SK-N-SH (cell line): ENCODE measurements at regions not wholly inside any gene's neighbourhood (a gene's known extent, or its start where the extent isn't known, plus 50 kb on each side); places are given as distances from the start of the nearest gene placed in this dataset.

Source experiments
- CTCF ChIA-PET: fragments of 300-600, 350-600 bp; formaldehyde crosslinking; extraction: SDS; loops from one replicate; lab custom pipeline; 2021; lab: Yijun Ruan, JAX
- POLR2A ChIA-PET: fragments of 350-600 bp; sonication (Branson Sonifier 250); formaldehyde crosslinking; extraction: SDS; loops from one replicate; lab custom pipeline; 2020; ENCODE audit warnings: antibody characterized with exemption, inconsistent platforms; lab: Yijun Ruan, JAX
- DNase-seq: peaks from one replicate; pipeline ENCODE4 v3.0.0; 2012
- H2AFZ ChIP-seq: fragments of 200-600 bp; sonication (generic); 2 replicates; pipeline ENCODE4 v1.8.1; 2016; ENCODE audit warnings: antibody characterized with exemption, mild to moderate bottlenecking, low read depth
- H3F3A ChIP-seq: fragments of 200-600 bp; sonication (generic); replicated peaks from 2 replicates; pipeline ENCODE3; 2016; ENCODE audit warnings: antibody characterized with exemption, mild to moderate bottlenecking; ENCODE audit not compliant: insufficient read depth
- H3K27ac ChIP-seq, 2 experiments: fragments of 200-500 bp in 1 of 2; fragments of 200-600 bp in 1 of 2; sonication (Bioruptor generic) in 1 of 2; sonication (generic), shearing (Covaris generic) in 1 of 2; 2 replicates each; pipeline versions ENCODE4 v1.5.1 to v1.6.1; 2014 to 2016; ENCODE audit warnings: low read depth in 2 of 2, inconsistent platforms in 1 of 2, low read length in 1 of 2, mild to moderate bottlenecking in 1 of 2, mixed read lengths in 1 of 2
- H3K27me3 ChIP-seq: fragments of 200-600 bp; sonication (generic), shearing (Covaris generic); 2 replicates; pipeline ENCODE4 v1.6.1; 2016; ENCODE audit warnings: mixed run types; ENCODE audit not compliant: insufficient read depth
- H3K36me3 ChIP-seq, 2 experiments: fragments of 200-500 bp in 1 of 2; fragments of 200-600 bp in 1 of 2; sonication (Bioruptor generic) in 1 of 2; sonication (generic) in 1 of 2; replicated peaks in 1 of 2; 2 replicates each; pipeline versions ENCODE3 to v1.5.1; 2014 to 2016; ENCODE audit warnings: low read length in 1 of 2, mild to moderate bottlenecking in 1 of 2; ENCODE audit not compliant: insufficient read depth in 2 of 2, control insufficient read depth in 1 of 2
- H3K4me1 ChIP-seq, 2 experiments: fragments of 200-500 bp in 1 of 2; fragments of 200-600 bp in 1 of 2; sonication (Bioruptor generic) in 1 of 2; sonication (generic), shearing (Covaris generic) in 1 of 2; 2 replicates each; pipeline versions ENCODE4 v1.5.1 to v1.6.1; 2014 to 2016; ENCODE audit warnings: low read depth in 1 of 2, low read length in 1 of 2, mixed run types in 1 of 2; ENCODE audit not compliant: insufficient read depth in 2 of 2, control insufficient read depth in 1 of 2
- H3K4me2 ChIP-seq: fragments of 200-600 bp; sonication (generic), shearing (Covaris generic); 2 replicates; pipeline ENCODE4 v1.6.1; 2017; ENCODE audit warnings: mixed run types
- H3K4me3 ChIP-seq, 2 experiments: fragments of 200-500 bp in 1 of 2; fragments of 200-600 bp in 1 of 2; sonication (Bioruptor generic) in 1 of 2; sonication (generic), shearing (Covaris generic) in 1 of 2; 2 replicates each; pipeline versions ENCODE4 v1.5.1 to v1.8.1; 2014 to 2016; ENCODE audit warnings: low read depth in 2 of 2, inconsistent platforms in 1 of 2, low read length in 1 of 2, mild to moderate bottlenecking in 1 of 2, mixed read lengths in 1 of 2, moderate library complexity in 1 of 2
- H3K79me2 ChIP-seq: fragments of 200-600 bp; sonication (generic); 2 replicates; pipeline ENCODE4 v1.8.1; 2017; ENCODE audit warnings: mild to moderate bottlenecking; ENCODE audit not compliant: insufficient read depth
- H3K9ac ChIP-seq: fragments of 200-600 bp; sonication (generic); 2 replicates; pipeline ENCODE4 v1.6.1; 2017; ENCODE audit warnings: mixed run types
- H3K9me2 ChIP-seq: fragments of 200-600 bp; sonication (generic); 2 replicates; pipeline ENCODE4 v1.6.1; 2017; ENCODE audit warnings: mixed run types
- H3K9me3 ChIP-seq: fragments of 200-600 bp; sonication (generic); 2 replicates; pipeline ENCODE4 v1.6.1; 2017; ENCODE audit warnings: mixed run types, mild to moderate bottlenecking, moderate library complexity
- H4K20me1 ChIP-seq: fragments of 200-600 bp; sonication (generic); 2 replicates; pipeline ENCODE4 v1.6.1; 2017; ENCODE audit warnings: mild to moderate bottlenecking, mixed run types; ENCODE audit not compliant: insufficient read depth
- ELF1 ChIP-seq: IDR thresholded peaks from 2 replicates; pipeline ENCODE4 v1.4.0; 2012
- EZH2phosphoT487 ChIP-seq: fragments of 200-600 bp; sonication (generic); IDR thresholded peaks from 2 replicates; pipeline ENCODE4 v1.6.1; 2017; ENCODE audit warnings: low read depth, mixed run types, mild to moderate bottlenecking, antibody characterized with exemption, moderate library complexity, borderline replicate concordance
- FOXJ3 ChIP-seq: sonication (generic); formaldehyde crosslinking; IDR thresholded peaks from 2 replicates; pipeline ENCODE4 v1.5.1; 2020; ENCODE audit warnings: mild to moderate bottlenecking, missing genetic modification reagents
- GABPA ChIP-seq: IDR thresholded peaks from 2 replicates; pipeline ENCODE4 v1.4.0; 2012; ENCODE audit warnings: low read depth, mild to moderate bottlenecking
- GATA2 ChIP-seq: sonication (generic); formaldehyde crosslinking; IDR thresholded peaks from 2 replicates; pipeline ENCODE4 v1.5.0; 2020; ENCODE audit warnings: mild to moderate bottlenecking, missing genetic modification reagents
- JUND ChIP-seq: IDR thresholded peaks from 2 replicates; pipeline ENCODE4 v1.4.0; 2012
- MAX ChIP-seq: IDR thresholded peaks from 2 replicates; pipeline ENCODE4 v1.4.0; 2012; ENCODE audit warnings: low read depth
- MEF2A ChIP-seq: IDR thresholded peaks from 2 replicates; pipeline ENCODE4 v1.4.0; 2012; ENCODE audit warnings: low read depth, borderline replicate concordance
- MXI1 ChIP-seq: IDR thresholded peaks from 2 replicates; pipeline ENCODE4 v1.6.1; 2012; ENCODE audit warnings: mild to moderate bottlenecking, low read depth, low read length, improper control_type of control experiment
- NFIC ChIP-seq: IDR thresholded peaks from 2 replicates; pipeline ENCODE4 v1.4.0; 2012; ENCODE audit warnings: borderline replicate concordance
- RCOR1 ChIP-seq: fragments of 150-350 bp; IDR thresholded peaks from 2 replicates; pipeline ENCODE4 v1.6.1; 2017; ENCODE audit warnings: antibody characterized with exemption, low read length
- SIN3A ChIP-seq: IDR thresholded peaks from 2 replicates; pipeline ENCODE4 v1.6.1; 2012; ENCODE audit warnings: low read depth, mild to moderate bottlenecking, low read length, moderate library complexity, borderline replicate concordance
- TAF1 ChIP-seq: IDR thresholded peaks from 2 replicates; pipeline ENCODE4 v1.6.1; 2012; ENCODE audit warnings: low read depth, mild to moderate bottlenecking, low read length, moderate library complexity, borderline replicate concordance
- TCF12 ChIP-seq: IDR thresholded peaks from 2 replicates; pipeline ENCODE4 v1.4.0; 2012
- USF2 ChIP-seq: fragments of 150-350 bp; IDR thresholded peaks from 2 replicates; pipeline ENCODE4 v1.6.1; 2017; ENCODE audit warnings: antibody characterized with exemption, low read length, low read depth, borderline replicate concordance
- YY1 ChIP-seq: IDR thresholded peaks from 2 replicates; pipeline ENCODE4 v1.4.0; 2012; ENCODE audit warnings: low read depth, mild to moderate bottlenecking
- ZBTB33 ChIP-seq: IDR thresholded peaks from 2 replicates; pipeline ENCODE4 v1.4.0; 2012; ENCODE audit warnings: low read depth, borderline replicate concordance
- WGBS: methylation state at CpG from one replicate; pipeline ENCODE4 v1.1.6; 2017; ENCODE audit warnings: low lambda C conversion rate; 5-methylcytosine and 5-hydroxymethylcytosine counted together
- TF ChIP-seq, protein P1 (sequence below): IDR thresholded peaks from 2 replicates; pipeline ENCODE4 v1.4.0; 2012; ENCODE audit warnings: low read depth, borderline replicate concordance
- TF ChIP-seq, protein P2 (sequence below): fragments of 150-350 bp; IDR thresholded peaks from 2 replicates; pipeline ENCODE4 v1.6.1; 2016; ENCODE audit warnings: mild to moderate bottlenecking, low read depth, low read length

GRCh38 chr3:67154429-67154828 lies 156.3 kb downstream of the KBTBD8 start:
- CTCF ChIA-PET: no interaction called here

DNA sequence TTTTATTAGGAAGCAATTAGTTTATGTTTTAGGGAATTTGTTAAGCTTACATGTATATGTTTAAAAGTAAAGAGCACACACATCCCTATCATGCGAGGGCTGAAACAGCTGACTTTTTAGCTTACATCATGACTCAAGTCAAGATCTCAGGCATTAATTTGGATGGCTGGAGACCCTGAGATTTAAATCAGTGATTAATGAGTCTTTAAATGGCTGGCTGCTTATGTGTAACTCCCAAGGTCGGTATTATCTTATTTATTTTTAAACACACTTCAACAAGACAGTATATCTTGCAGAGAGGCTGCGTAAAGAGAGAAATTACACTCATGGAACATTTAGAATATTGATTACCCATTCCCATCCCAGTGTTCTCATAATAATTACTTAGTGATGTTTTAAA lies 169.4 kb downstream of the KBTBD8 start:
- Histone ChIP-seq H3K9me2 (no peaks in the 10 kb centered on the region), H3K27ac (no peak overlapping the region), H3K4me3 (no peak overlapping the region), H3K79me2 (no peaks in the 10 kb centered on the region), H3K9me3 (no peaks in the 10 kb centered on the region), H3K4me2 (no peak overlapping the region), H3K36me3 (no peaks in the 10 kb centered on the region), H4K20me1 (no peaks in the 10 kb centered on the region), H3K4me1 (no peaks in the 10 kb centered on the region), H3F3A (no peaks in the 10 kb centered on the region), H3K27me3 (no peaks in the 10 kb centered on the region), H2AFZ (no peak overlapping the region), H3K9ac (no peak overlapping the region)
- CTCF ChIA-PET: interaction anchor here (0.6 kb wide), 2 partner anchors 107 to 962 kb away, joined by 3 to 5 read pairs; no protein-coding TSS in a partner anchor
- WGBS: 19% methylated on average over 3 of the region's 3 CpGs
- DNase-seq: no peak
- POLR2A ChIA-PET: no interaction called here
- TF ChIP-seq SIN3A: no peak
- no peak for TF ChIP-seq YY1
- no peak for TF ChIP-seq ELF1
- TF ChIP-seq TCF12: no peak
- no peak for TF ChIP-seq GABPA
- no peak for TF ChIP-seq EZH2phosphoT487
- TF ChIP-seq MXI1: no peak
- no peak for TF ChIP-seq GATA2 (CRISPR knock-in tag)
- no peak for TF ChIP-seq FOXJ3 (CRISPR knock-in tag)
- no peak for TF ChIP-seq USF2
- TF ChIP-seq, protein P1, sequence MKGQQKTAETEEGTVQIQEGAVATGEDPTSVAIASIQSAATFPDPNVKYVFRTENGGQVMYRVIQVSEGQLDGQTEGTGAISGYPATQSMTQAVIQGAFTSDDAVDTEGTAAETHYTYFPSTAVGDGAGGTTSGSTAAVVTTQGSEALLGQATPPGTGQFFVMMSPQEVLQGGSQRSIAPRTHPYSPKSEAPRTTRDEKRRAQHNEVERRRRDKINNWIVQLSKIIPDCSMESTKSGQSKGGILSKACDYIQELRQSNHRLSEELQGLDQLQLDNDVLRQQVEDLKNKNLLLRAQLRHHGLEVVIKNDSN: no peak
- no peak for TF ChIP-seq ZBTB33
- TF ChIP-seq MAX: no peak
- no peak for TF ChIP-seq NFIC
- TF ChIP-seq RCOR1: no peak
- TF ChIP-seq TAF1: no peak

More at GRCh38 chr3:67154429-67154828, 156.3 kb downstream of the KBTBD8 start:
- POLR2A ChIA-PET: no interaction called here
- no peak overlapping the region for H3K4me2 ChIP-seq
- no peaks in the 10 kb centered on the region for H3K9me2 ChIP-seq
- no peak for DNase-seq
- H3F3A ChIP-seq: no peaks in the 10 kb centered on the region
- WGBS: 25% methylated on average over 6 of the region's 8 CpGs
- no peak overlapping the region for H3K27ac ChIP-seq
- H3K27me3 ChIP-seq: no peaks in the 10 kb centered on the region
- H3K4me3 ChIP-seq: no peak overlapping the region
- no peaks in the 10 kb centered on the region for H3K79me2 ChIP-seq
- no peak for TF ChIP-seq TAF1
- TF ChIP-seq EZH2phosphoT487: no peak
- TF ChIP-seq MXI1: no peak
- TF ChIP-seq, protein P2, sequence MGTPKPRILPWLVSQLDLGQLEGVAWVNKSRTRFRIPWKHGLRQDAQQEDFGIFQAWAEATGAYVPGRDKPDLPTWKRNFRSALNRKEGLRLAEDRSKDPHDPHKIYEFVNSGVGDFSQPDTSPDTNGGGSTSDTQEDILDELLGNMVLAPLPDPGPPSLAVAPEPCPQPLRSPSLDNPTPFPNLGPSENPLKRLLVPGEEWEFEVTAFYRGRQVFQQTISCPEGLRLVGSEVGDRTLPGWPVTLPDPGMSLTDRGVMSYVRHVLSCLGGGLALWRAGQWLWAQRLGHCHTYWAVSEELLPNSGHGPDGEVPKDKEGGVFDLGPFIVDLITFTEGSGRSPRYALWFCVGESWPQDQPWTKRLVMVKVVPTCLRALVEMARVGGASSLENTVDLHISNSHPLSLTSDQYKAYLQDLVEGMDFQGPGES: no peak
- TF ChIP-seq GATA2 (CRISPR knock-in tag): no peak
- TF ChIP-seq ELF1: no peak
- TF ChIP-seq MEF2A: no peak
- no peak for TF ChIP-seq JUND
- TF ChIP-seq, protein P1: no peak
- H4K20me1 ChIP-seq: no peaks in the 10 kb centered on the region
- H3K9ac ChIP-seq: no peak overlapping the region
- H3K4me1 ChIP-seq: no peaks in the 10 kb centered on the region
- no peak overlapping the region for H2AFZ ChIP-seq
- no peaks in the 10 kb centered on the region for H3K36me3 ChIP-seq
- no peaks in the 10 kb centered on the region for H3K9me3 ChIP-seq
